Fibroblast of mammary gland (primary cell): ENCODE measurements at regions not wholly inside any gene's neighbourhood (a gene's known extent, or its start where the extent isn't known, plus 50 kb on each side); places are given as distances from the start of the nearest gene placed in this dataset.
A peak's percentile ranks its signal among the peaks of the same experiment; 100 is the strongest.

Experiments used
- DNase-seq: peaks from one replicate; pipeline ENCODE4 v3.0.0-alpha.2; 2010; ENCODE audit warnings: low read depth
- H3K4me3 ChIP-seq: 2 replicates; pipeline ENCODE4 v1.5.1; 2011; ENCODE audit warnings: low read depth, mild to moderate bottlenecking, low read length, moderate library complexity; ENCODE audit not compliant: control insufficient read depth
- TF ChIP-seq, protein P1 (sequence below): conservative IDR thresholded peaks from 2 replicates; pipeline ENCODE4 v1.5.1; 2011; ENCODE audit warnings: low read depth, low read length, inconsistent platforms; ENCODE audit not compliant: control insufficient read depth, insufficient read depth

- TF ChIP-seq, protein P1, sequence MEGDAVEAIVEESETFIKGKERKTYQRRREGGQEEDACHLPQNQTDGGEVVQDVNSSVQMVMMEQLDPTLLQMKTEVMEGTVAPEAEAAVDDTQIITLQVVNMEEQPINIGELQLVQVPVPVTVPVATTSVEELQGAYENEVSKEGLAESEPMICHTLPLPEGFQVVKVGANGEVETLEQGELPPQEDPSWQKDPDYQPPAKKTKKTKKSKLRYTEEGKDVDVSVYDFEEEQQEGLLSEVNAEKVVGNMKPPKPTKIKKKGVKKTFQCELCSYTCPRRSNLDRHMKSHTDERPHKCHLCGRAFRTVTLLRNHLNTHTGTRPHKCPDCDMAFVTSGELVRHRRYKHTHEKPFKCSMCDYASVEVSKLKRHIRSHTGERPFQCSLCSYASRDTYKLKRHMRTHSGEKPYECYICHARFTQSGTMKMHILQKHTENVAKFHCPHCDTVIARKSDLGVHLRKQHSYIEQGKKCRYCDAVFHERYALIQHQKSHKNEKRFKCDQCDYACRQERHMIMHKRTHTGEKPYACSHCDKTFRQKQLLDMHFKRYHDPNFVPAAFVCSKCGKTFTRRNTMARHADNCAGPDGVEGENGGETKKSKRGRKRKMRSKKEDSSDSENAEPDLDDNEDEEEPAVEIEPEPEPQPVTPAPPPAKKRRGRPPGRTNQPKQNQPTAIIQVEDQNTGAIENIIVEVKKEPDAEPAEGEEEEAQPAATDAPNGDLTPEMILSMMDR, result no peak
- H3K4me3 ChIP-seq, result peak overlapping the region; percentile 28
- DNase-seq, result peak; percentile 96
Measured at GRCh38 chr1:56081173-56081572, 498.2 kb downstream of the PLPP3 start.

GRCh38 chr1:56080123-56080522, 499.2 kb downstream of the PLPP3 start:
- peak; percentile 71 for DNase-seq
- TF ChIP-seq, protein P1, result no peak

DNA sequence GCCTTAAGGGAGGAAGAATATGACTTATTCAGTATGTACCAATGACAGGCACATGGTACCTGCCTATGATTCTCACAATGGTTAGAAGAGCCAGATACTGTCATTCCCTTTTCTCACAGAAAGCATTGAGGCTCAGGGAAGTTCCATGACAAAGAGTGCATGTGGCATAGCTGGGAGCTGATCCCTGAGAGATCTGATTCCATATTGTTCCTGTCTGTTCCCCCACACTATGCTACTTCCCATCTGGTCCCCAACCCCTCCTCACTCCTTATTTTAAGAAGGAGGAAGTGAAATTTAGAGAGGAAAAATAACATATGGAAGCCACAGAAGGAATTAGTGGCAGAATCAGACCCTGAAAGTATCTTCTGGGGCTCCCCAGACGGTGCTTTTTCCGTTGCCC, 500.0 kb downstream of the PLPP3 start:
- no peak overlapping the region for H3K4me3 ChIP-seq
- no peak for DNase-seq
- TF ChIP-seq, protein P1, result no peak

More at GRCh38 chr1:56080123-56080522, 499.2 kb downstream of the PLPP3 start:
- no peak overlapping the region for H3K4me3 ChIP-seq

DNA sequence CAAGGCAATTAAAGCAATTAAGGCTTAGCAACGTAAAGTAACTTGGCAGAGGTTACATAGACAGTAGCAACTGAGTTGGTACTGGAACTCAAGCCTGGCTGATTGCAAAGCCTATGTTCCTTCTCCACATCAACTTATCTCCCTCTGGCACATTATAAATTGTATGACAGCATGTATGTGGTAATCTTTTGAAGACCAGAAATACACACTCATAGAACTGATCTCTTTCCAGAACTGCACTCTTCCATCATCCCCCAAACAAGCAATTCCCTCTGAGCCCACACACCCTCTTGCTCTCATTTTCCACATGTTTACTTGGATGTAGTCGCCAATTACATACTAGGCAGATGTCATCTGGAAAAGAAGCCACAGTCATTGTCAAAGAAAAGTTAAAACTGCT, 502.2 kb downstream of the PLPP3 start:
- H3K4me3 ChIP-seq, result no peak overlapping the region
- TF ChIP-seq, protein P1, result no peak
- peak; percentile 80 for DNase-seq

- peak; percentile 95 for DNase-seq
- TF ChIP-seq, protein P1, result no peak
- no peak overlapping the region for H3K4me3 ChIP-seq
Measured at GRCh38 chr1:56074007-56074651, 505.2 kb downstream of the PLPP3 start.

- TF ChIP-seq, protein P1, result no peak
- DNase-seq, result no peak
- no peak overlapping the region for H3K4me3 ChIP-seq
Measured at GRCh38 chr1:56073614-56074006, 505.8 kb downstream of the PLPP3 start.
